HFFc6 (cell line): ENCODE measurements at regions not wholly inside any gene's neighbourhood (a gene's known extent, or its start where the extent isn't known, plus 50 kb on each side); places are given as distances from the start of the nearest gene placed in this dataset.
A peak's percentile ranks its signal among the peaks of the same experiment; 100 is the strongest.

Source experiments
- DNase-seq: peaks from one replicate; pipeline ENCODE4 v3.0.0-alpha.2; 2018
- H3K27ac Mint-ChIP-seq: 2 replicates; pipeline ENCODE4 v1.8.0; 2020; ENCODE audit warnings: mild to moderate bottlenecking, mixed read lengths
- H3K27me3 Mint-ChIP-seq: 2 replicates; pipeline ENCODE4 v1.8.0; 2021; ENCODE audit warnings: mild to moderate bottlenecking, moderate library complexity, mixed read lengths; ENCODE audit not compliant: insufficient read depth
- H3K36me3 Mint-ChIP-seq: 2 replicates; pipeline ENCODE4 v1.8.0; 2021; ENCODE audit warnings: low read depth, mixed read lengths
- H3K4me1 Mint-ChIP-seq: 2 replicates; pipeline ENCODE4 v1.8.0; 2020; ENCODE audit warnings: low read depth, mixed read lengths
- H3K4me3 Mint-ChIP-seq: 2 replicates; pipeline ENCODE4 v1.8.0; 2020; ENCODE audit warnings: mild to moderate bottlenecking, moderate library complexity, mixed read lengths
- H3K9me3 Mint-ChIP-seq: 2 replicates; pipeline ENCODE4 v1.8.0; 2020; ENCODE audit warnings: mild to moderate bottlenecking, mixed read lengths
- TF ChIP-seq, protein P1 (sequence below): fragments of 200-600 bp; sonication (generic); IDR thresholded peaks from 2 replicates; pipeline ENCODE4 v1.5.0; 2021; ENCODE audit warnings: antibody characterized with exemption, mild to moderate bottlenecking

GRCh38 chr3:30263238-30263924, 343.0 kb upstream of the TGFBR2 start:
- Mint-ChIP-seq H3K36me3 (peaks cover 25% of the 10 kb centered on the region), H3K9me3 (peaks cover 19% of the 10 kb centered on the region), H3K4me3 (0 out of 2 replicates have a peak overlapping the region, but pooled peaks have one; percentile 9), H3K27ac (peak overlapping the region; percentile 52), H3K27me3 (no peaks in the 10 kb centered on the region), H3K4me1 (peaks cover 74% of the 10 kb centered on the region)
- TF ChIP-seq, protein P1, sequence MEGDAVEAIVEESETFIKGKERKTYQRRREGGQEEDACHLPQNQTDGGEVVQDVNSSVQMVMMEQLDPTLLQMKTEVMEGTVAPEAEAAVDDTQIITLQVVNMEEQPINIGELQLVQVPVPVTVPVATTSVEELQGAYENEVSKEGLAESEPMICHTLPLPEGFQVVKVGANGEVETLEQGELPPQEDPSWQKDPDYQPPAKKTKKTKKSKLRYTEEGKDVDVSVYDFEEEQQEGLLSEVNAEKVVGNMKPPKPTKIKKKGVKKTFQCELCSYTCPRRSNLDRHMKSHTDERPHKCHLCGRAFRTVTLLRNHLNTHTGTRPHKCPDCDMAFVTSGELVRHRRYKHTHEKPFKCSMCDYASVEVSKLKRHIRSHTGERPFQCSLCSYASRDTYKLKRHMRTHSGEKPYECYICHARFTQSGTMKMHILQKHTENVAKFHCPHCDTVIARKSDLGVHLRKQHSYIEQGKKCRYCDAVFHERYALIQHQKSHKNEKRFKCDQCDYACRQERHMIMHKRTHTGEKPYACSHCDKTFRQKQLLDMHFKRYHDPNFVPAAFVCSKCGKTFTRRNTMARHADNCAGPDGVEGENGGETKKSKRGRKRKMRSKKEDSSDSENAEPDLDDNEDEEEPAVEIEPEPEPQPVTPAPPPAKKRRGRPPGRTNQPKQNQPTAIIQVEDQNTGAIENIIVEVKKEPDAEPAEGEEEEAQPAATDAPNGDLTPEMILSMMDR: no peak
- no peak for DNase-seq

- peak overlapping the region; percentile 52; the same call in 1 of the 2 replicates for H3K27ac Mint-ChIP-seq
- TF ChIP-seq, protein P1: no peak
- no peaks in the 10 kb centered on the region for H3K27me3 Mint-ChIP-seq
- H3K36me3 Mint-ChIP-seq: peaks cover 29% of the 10 kb centered on the region
- H3K4me3 Mint-ChIP-seq: no peak overlapping the region
- peaks cover 69% of the 10 kb centered on the region for H3K4me1 Mint-ChIP-seq
- H3K9me3 Mint-ChIP-seq: peaks cover 19% of the 10 kb centered on the region
- no peak for DNase-seq
Measured at GRCh38 chr3:30263925-30264313, 342.5 kb upstream of the TGFBR2 start.

GRCh38 chr3:30266524-30266923, 339.9 kb upstream of the TGFBR2 start:
- DNase-seq: no peak

GRCh38 chr3:30268288-30268687, 338.1 kb upstream of the TGFBR2 start:
- no peaks in the 10 kb centered on the region for H3K27me3 Mint-ChIP-seq

More at GRCh38 chr3:30266524-30266923, 339.9 kb upstream of the TGFBR2 start:
- Mint-ChIP-seq H3K4me1 (peaks cover 56% of the 10 kb centered on the region), H3K27me3 (no peaks in the 10 kb centered on the region), H3K4me3 (no peak overlapping the region), H3K9me3 (peaks cover 19% of the 10 kb centered on the region), H3K27ac (no peak overlapping the region), H3K36me3 (peaks cover 36% of the 10 kb centered on the region)
- TF ChIP-seq, protein P1: no peak

DNA sequence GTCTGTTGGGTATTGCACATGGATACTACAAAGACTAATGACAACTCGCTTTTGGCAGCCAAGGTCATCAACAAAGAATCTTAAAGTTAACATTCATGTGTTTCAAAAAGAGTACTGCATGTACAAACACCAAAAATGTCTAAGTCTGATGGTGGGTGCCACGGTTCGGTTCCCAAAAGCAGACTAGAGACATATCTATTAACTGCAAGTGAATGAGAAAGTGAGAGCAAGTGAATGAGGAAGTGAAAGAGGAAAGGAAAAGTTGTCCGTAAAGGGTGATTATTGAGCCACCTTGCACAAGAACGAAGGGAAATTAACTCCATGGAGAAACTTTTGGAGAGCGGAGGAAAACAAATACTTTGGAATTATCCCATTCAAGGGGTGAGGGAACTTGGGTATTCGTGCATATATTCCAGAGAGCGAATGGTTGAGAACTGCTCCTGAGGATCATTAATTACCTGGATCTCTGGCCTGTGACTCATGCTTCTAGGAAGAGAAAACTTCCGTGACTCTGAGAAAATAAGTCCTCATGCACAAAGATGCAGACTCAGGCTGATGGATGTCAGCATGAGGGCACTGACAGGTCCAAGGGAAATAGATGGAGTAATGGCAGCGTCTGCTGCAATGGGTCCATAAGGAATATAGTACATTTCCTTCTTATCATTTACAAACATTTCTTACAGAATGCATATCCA, 336.5 kb upstream of the TGFBR2 start:
- H3K27me3 Mint-ChIP-seq: peaks cover 2% of the 10 kb centered on the region; the same call in 1 of the 2 replicates
- no peak overlapping the region for H3K4me3 Mint-ChIP-seq

More at GRCh38 chr3:30268288-30268687, 338.1 kb upstream of the TGFBR2 start:
- H3K27ac Mint-ChIP-seq: no peak overlapping the region
- peaks cover 46% of the 10 kb centered on the region for H3K4me1 Mint-ChIP-seq
- DNase-seq: no peak
- TF ChIP-seq, protein P1: no peak
- H3K4me3 Mint-ChIP-seq: no peak overlapping the region
- H3K36me3 Mint-ChIP-seq: peaks cover 37% of the 10 kb centered on the region
- H3K9me3 Mint-ChIP-seq: peaks cover 19% of the 10 kb centered on the region

More for the DNA sequence above, 336.5 kb upstream of the TGFBR2 start:
- TF ChIP-seq, protein P1: no peak
- Mint-ChIP-seq H3K9me3 (peaks cover 7% of the 10 kb centered on the region), H3K4me1 (peaks cover 50% of the 10 kb centered on the region), H3K36me3 (peaks cover 27% of the 10 kb centered on the region), H3K27ac (no peak overlapping the region)
- DNase-seq: no peak
